RWPE2 (cell line): ENCODE measurements at regions not wholly inside any gene's neighbourhood (a gene's known extent, or its start where the extent isn't known, plus 50 kb on each side); places are given as distances from the start of the nearest gene placed in this dataset.

Experiments
- ATAC-seq: fragments of 200-7000 bp; cut with Tn5 transposase; 3 replicates; pipeline ENCODE4 v1.9.1; 2021; ENCODE audit warnings: low read depth
- DNase-seq: peaks from one replicate; pipeline ENCODE4 v3.0.0-alpha.2; 2020; ENCODE audit warnings: low spot score
- H3K27ac ChIP-seq: fragments of 450-650 bp; 2 replicates; pipeline ENCODE4 v1.5.1; 2017; ENCODE audit warnings: mild to moderate bottlenecking; ENCODE audit not compliant: poor library complexity, severe bottlenecking
- H3K27me3 ChIP-seq: fragments of 250-450 bp; sonication (Bioruptor Pico); 2 replicates; pipeline ENCODE4 v1.5.1; 2021; ENCODE audit warnings: mild to moderate bottlenecking, moderate library complexity; ENCODE audit not compliant: insufficient read depth, poor library complexity, severe bottlenecking
- H3K36me3 ChIP-seq: fragments of 250-450 bp; sonication (Bioruptor Pico); 2 replicates; pipeline ENCODE4 v1.5.1; 2020; ENCODE audit warnings: low read depth, mild to moderate bottlenecking, moderate library complexity
- H3K4me1 ChIP-seq: fragments of 250-450 bp; sonication (Bioruptor Pico); 2 replicates; pipeline ENCODE4 v1.5.1; 2021; ENCODE audit warnings: mild to moderate bottlenecking, moderate library complexity; ENCODE audit not compliant: insufficient read depth, poor library complexity, severe bottlenecking
- H3K4me3 ChIP-seq: fragments of 250-450 bp; sonication (Bioruptor Pico); 2 replicates; pipeline ENCODE4 v1.5.1; 2021; ENCODE audit warnings: mild to moderate bottlenecking, moderate library complexity; ENCODE audit not compliant: severe bottlenecking
- H3K9me3 ChIP-seq: fragments of 250-450 bp; sonication (Bioruptor Pico); 2 replicates; pipeline ENCODE4 v1.5.1; 2021; ENCODE audit warnings: mild to moderate bottlenecking, moderate library complexity; ENCODE audit not compliant: severe bottlenecking
- TF ChIP-seq, protein P1 (sequence below): fragments of 450-650 bp; IDR thresholded peaks from one replicate; pipeline ENCODE4 v1.5.1; 2017; ENCODE audit warnings: mild to moderate bottlenecking, moderate library complexity; ENCODE audit not compliant: poor library complexity, severe bottlenecking

DNA sequence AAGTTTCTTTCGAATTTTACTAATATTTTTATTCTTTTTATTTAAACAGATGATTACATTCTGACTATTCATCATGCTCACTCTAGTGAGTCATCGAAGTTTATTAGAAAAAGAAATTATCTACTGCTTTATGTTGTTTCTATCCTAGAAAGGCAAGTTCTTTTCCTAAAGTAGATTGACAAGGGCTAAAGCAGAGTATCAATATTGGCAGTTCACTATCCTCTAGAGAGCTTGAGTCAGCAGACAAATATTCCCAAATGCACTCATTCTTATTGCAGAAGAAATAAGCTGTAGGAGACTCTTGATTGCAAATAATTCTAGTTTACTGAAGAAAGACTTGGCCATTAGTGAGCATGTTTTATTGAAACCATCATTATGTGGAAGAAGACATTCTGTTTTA is 911.8 kb downstream of the CENPC start:
- no peaks in the 10 kb centered on the region for H3K4me1 ChIP-seq
- no peaks in the 10 kb centered on the region for H3K9me3 ChIP-seq
- H3K36me3 ChIP-seq, result no peaks in the 10 kb centered on the region
- H3K27me3 ChIP-seq, result no peaks in the 10 kb centered on the region
- no peak overlapping the region for H3K27ac ChIP-seq
- H3K4me3 ChIP-seq, result no peak overlapping the region
- DNase-seq, result no peak
- TF ChIP-seq, protein P1, sequence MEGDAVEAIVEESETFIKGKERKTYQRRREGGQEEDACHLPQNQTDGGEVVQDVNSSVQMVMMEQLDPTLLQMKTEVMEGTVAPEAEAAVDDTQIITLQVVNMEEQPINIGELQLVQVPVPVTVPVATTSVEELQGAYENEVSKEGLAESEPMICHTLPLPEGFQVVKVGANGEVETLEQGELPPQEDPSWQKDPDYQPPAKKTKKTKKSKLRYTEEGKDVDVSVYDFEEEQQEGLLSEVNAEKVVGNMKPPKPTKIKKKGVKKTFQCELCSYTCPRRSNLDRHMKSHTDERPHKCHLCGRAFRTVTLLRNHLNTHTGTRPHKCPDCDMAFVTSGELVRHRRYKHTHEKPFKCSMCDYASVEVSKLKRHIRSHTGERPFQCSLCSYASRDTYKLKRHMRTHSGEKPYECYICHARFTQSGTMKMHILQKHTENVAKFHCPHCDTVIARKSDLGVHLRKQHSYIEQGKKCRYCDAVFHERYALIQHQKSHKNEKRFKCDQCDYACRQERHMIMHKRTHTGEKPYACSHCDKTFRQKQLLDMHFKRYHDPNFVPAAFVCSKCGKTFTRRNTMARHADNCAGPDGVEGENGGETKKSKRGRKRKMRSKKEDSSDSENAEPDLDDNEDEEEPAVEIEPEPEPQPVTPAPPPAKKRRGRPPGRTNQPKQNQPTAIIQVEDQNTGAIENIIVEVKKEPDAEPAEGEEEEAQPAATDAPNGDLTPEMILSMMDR, result no peak
- no peak; the same call in 2 of the 3 replicates for ATAC-seq

DNA sequence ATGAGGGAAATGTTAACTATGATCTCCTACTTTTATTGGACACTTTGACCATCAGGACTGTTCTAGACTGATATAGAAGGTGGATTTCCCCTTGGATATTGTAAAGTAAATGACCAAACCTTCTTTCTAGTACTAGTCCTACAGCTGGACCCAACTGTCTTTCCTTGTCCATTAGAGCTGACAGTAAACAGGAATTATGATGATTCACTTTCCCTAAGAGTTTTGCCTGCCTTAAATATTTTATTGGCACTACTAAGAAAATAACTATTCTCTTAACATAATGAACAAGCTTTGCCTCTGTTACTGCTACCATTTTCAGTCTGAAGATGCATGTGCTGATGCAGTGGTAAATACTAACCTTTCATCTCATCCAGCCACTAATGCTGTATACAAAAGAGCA is 915.4 kb downstream of the CENPC start:
- Histone ChIP-seq H3K27me3 (no peaks in the 10 kb centered on the region), H3K9me3 (no peaks in the 10 kb centered on the region)
- TF ChIP-seq, protein P1, result no peak

DNA sequence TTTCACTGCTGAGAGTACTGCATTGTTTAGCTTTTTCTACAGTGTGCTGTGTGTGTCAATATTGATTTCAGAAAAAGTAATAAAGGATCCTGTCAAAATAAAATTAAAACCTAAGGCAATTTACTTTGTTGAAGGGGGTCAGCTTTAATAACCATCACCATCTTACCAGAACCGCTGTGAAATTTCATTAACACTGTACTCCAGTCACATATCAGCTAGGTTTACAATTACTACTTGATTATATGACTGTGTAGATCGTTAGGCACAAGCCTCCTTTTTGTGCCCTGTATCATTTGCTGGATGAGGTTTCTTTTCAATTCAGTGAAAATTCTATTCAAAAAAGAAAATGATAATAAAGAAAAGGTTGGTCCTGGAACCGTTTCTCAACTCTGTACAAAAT is 917.2 kb downstream of the CENPC start:
- TF ChIP-seq, protein P1, result no peak
- DNase-seq (no peak), ATAC-seq (no peak)
- Histone ChIP-seq H3K36me3 (no peaks in the 10 kb centered on the region), H3K27me3 (no peaks in the 10 kb centered on the region), H3K4me3 (no peak overlapping the region), H3K9me3 (no peaks in the 10 kb centered on the region), H3K27ac (no peak overlapping the region), H3K4me1 (no peaks in the 10 kb centered on the region)

More for the DNA sequence above, 915.4 kb downstream of the CENPC start:
- no peaks in the 10 kb centered on the region for H3K36me3 ChIP-seq
- H3K4me1 ChIP-seq, result no peaks in the 10 kb centered on the region
- no peak for DNase-seq
- no peak overlapping the region for H3K27ac ChIP-seq
- ATAC-seq, result no peak
- no peak overlapping the region for H3K4me3 ChIP-seq

- no peak for ATAC-seq
- Histone ChIP-seq H3K27me3 (no peaks in the 10 kb centered on the region), H3K9me3 (no peaks in the 10 kb centered on the region), H3K4me1 (no peaks in the 10 kb centered on the region), H3K36me3 (no peaks in the 10 kb centered on the region), H3K27ac (no peak overlapping the region), H3K4me3 (no peak overlapping the region)
- TF ChIP-seq, protein P1, result no peak
- no peak for DNase-seq
Measured at GRCh38 chr4:66625480-66625879, 919.8 kb downstream of the CENPC start.

DNA sequence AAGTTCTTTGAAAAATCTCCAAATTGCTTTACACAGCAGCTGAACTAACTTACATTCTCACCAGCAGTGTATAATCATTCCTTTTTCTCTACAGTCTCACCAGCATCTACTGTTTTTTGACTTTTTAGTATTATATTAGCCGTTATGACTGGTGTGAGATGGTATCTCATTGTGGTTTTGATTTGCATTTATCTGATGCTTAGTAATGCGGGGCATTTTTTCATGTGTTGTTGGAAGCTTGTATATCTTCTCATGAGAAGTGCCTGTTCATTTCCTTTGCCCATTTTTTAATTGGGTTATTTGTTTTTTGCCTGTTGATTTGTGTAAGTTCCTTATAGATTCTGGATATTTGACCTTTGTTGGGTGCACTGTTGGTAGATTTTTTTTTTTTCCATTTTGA is 931.7 kb downstream of the CENPC start:
- DNase-seq (no peak), ATAC-seq (no peak)
- no peaks in the 10 kb centered on the region for H3K27me3 ChIP-seq
- H3K4me3 ChIP-seq, result no peak overlapping the region
- no peaks in the 10 kb centered on the region for H3K36me3 ChIP-seq
- TF ChIP-seq, protein P1, result no peak
- H3K9me3 ChIP-seq, result peaks cover 2% of the 10 kb centered on the region
- no peaks in the 10 kb centered on the region for H3K4me1 ChIP-seq
- H3K27ac ChIP-seq, result no peak overlapping the region
